Erythroblast (primary cell): ENCODE measurements at regions not wholly inside any gene's neighbourhood (a gene's known extent, or its start where the extent isn't known, plus 50 kb on each side); places are given as distances from the start of the nearest gene placed in this dataset.

Experiments
- GATA1 ChIP-seq: IDR thresholded peaks from 2 replicates; pipeline ENCODE4 v1.6.1; 2011; ENCODE audit warnings: low read depth, mild to moderate bottlenecking, control low read depth, low read length, moderate library complexity
- POLR2A ChIP-seq: IDR thresholded peaks from 2 replicates; pipeline ENCODE4 v1.6.1; 2011; ENCODE audit warnings: mild to moderate bottlenecking, low read length

DNA sequence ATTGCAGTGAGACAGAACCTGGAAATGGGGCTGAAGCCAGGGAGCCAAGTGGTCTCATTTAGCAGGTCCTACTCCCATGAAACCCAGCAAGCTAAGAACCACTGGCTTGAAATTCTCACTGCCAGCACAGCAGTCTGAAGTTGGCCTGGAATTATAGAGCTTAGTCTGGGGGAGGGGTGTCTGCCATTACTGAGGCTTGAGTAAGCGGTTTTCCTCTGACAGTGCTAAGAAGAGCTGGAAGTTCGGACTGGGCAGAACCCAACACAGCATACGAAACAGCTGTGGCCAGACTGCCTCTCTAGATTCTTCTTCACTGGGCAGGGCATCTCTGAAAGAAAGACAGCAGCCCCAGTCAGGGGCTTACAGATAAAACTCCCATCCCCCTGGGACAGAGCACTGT, 305.7 kb upstream of the SETBP1 start:
- TF ChIP-seq POLR2A (no peak), GATA1 (no peak)
